GM10266 (cell line): ENCODE measurements at regions not wholly inside any gene's neighbourhood (a gene's known extent, or its start where the extent isn't known, plus 50 kb on each side); places are given as distances from the start of the nearest gene placed in this dataset.

Experiments
- DNase-seq: peaks from one replicate; pipeline ENCODE4 v3.0.0; 2012; ENCODE audit errors: extremely low spot score
- TF ChIP-seq, protein P1 (sequence below): IDR thresholded peaks from 2 replicates; pipeline ENCODE4 v1.5.1; 2012; ENCODE audit warnings: mild to moderate bottlenecking, low read depth; ENCODE audit not compliant: control insufficient read depth, insufficient read depth; ENCODE audit errors: missing control alignments

DNA sequence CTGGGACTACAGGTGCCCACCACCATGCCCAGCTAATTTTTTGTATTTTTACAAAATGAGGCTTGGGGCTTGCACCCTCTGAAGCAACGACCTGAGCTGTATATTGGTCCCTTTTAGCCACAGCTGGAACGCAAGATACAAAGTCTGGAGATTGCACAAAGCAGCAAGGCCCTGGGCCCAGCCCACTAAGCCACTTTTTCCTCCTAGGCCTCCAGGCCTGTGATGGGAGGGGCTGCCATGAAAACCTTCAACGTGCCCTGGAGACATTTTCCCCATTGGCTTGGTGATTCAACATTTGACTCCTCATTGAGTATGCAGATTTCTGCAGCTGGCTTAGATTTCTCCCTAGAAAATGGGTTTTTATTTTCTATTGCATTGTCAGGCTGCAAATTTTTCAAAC lies 69.2 kb downstream of the CYB561 start:
- DNase-seq, result no peak
- TF ChIP-seq, protein P1, sequence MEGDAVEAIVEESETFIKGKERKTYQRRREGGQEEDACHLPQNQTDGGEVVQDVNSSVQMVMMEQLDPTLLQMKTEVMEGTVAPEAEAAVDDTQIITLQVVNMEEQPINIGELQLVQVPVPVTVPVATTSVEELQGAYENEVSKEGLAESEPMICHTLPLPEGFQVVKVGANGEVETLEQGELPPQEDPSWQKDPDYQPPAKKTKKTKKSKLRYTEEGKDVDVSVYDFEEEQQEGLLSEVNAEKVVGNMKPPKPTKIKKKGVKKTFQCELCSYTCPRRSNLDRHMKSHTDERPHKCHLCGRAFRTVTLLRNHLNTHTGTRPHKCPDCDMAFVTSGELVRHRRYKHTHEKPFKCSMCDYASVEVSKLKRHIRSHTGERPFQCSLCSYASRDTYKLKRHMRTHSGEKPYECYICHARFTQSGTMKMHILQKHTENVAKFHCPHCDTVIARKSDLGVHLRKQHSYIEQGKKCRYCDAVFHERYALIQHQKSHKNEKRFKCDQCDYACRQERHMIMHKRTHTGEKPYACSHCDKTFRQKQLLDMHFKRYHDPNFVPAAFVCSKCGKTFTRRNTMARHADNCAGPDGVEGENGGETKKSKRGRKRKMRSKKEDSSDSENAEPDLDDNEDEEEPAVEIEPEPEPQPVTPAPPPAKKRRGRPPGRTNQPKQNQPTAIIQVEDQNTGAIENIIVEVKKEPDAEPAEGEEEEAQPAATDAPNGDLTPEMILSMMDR, result no peak

DNA sequence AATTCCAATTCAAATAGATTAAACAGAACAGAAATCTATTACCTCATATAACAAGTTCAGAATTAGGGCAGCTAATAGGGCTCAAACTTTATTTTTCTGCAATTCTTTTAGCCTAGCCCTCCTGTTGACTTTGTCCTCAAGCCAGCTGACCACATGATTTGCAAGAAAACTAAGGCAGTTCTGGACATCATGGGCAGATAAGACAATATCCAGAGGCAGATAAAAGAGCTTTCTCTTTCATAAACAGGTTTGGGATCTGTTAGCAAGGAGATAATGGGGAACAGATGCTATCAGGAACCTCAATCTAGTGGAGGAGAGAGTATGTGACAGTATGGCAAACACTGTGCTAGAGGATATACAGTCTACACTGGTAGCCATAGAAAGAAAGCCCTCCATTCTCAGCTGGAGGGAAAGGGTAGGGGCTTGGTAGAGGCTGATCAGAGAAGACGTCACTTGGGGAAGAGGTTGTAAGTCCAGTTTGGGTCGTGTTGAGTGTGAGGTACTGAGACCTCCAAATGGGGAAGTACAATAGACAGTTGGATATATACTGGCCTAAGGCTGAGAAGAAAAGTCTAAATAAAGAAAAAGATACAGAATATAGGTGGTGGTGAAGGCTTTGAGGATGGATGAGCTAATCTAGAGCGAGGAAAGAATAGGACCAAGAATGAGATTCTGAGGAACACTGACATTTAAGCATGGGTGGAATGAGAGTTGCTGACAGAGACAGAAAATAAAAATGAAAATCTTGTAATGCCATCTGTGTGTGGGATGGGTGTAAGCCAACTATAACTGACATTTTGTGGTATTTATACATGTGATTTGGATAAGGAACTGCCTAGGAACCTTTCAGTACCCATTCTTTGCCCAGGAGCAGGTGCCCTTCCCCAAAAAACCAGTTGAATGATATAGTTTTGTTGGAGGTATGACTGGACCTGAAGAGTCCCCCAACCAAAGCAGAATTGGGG lies 67.4 kb downstream of the CYB561 start:
- DNase-seq, result no peak

DNA sequence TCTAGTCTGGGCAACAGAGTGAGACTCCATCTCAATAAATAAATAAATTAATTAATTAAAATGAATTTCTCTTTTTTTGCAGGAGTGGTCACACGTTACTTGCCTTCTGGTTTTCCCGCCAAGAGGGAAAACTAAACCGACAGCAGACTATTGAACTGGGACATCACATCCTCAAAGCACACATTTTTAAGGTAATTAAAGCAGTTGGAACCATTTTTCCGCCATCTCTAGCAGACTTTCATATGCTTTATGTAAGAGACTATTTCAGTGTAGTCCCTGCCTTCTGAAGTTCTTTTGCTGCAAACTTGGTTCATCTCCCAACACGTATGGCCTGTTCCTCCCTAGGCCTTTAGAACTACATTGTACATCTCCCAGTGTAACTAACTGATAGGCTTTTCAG lies 66.5 kb downstream of the CYB561 start:
- TF ChIP-seq, protein P1, result no peak
- DNase-seq, result no peak

More for the DNA sequence above, 67.4 kb downstream of the CYB561 start:
- TF ChIP-seq, protein P1, result no peak

DNA sequence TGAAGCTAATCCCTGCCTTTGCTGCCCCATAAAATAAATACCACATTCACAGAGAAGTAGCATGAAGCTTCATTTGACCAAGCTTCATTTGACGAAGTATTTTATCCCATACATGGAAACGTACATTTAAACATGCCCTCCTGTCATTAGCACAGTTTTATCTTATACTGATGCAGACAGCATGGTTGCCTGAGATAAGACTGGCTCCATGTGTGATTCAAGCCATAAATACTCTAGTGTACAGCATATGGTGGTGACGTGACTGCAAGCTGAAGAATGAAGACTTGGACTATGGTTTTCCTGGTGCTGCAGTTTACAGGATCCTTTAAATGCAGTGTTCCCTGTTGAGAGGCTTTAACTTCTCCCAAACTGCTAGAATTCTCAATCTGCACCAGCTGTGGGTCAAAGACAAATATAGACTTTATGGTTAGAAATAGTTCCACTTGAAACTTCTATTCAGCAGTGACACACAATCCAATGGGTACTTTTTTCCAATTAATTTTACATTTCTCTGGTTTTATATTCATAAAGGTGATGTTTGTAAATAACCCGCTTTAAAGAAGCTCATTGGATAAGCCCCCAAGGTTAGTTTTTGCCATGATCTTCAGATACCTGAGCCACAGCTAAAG lies 64.9 kb downstream of the CYB561 start:
- no peak for DNase-seq
- TF ChIP-seq, protein P1, result no peak

DNA sequence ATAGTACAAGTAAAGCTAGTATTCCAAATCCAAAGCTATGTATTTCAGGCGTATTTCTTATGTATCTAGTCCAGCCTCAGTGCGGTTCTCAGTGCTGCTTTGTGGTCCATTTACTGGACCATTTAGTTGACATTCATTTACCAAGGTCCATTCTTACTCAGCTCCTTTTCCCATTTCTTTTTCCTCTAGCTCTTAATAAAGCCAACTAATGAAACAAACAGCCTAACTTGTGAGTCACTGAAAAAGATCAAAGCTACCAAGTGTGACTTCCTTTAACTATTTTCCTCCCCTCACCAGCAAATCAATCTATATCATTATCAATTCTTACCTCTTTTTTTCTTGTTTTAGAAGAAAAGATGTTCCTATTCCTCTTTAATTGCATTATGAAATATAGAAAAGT lies 64.0 kb downstream of the CYB561 start:
- TF ChIP-seq, protein P1, result no peak
- no peak for DNase-seq
